ENCODE measurements at regions not wholly inside any gene's neighbourhood (a gene's known extent, or its start where the extent isn't known, plus 50 kb on each side); places are given as distances from the start of the nearest gene placed in this dataset.

- TF ChIP-seq ZNF501 (CRISPR knock-in tag; IDR thresholded peaks at IDR 0.05) (no peak), FOXO1 (CRISPR knock-in tag; IDR thresholded peaks at IDR 0.05) (no peak)
These were observed 189.4 kb upstream of the FBXO33 start (continued) for GRCh38 chr14:39621678-39622077.

- Histone ChIP-seq H3K4me3 (replicated peaks in 1 of 3; ENCODE audit: insufficient read depth in 1 of 3, low read depth in 2 of 3, low read length in 3 of 3) (no peak overlapping the region), H3K79me2 (ENCODE audit: insufficient read depth, low read length) (no peaks in the 10 kb centered on the region), H3K27me3 (ENCODE audit: control insufficient read depth in 1 of 2, insufficient read depth in 2 of 2, low read length in 2 of 2) (0 out of 5 replicates have a peak, but pooled peaks cover 0 to 2% of the 10 kb centered on the region in 2 experiments), H3K9ac (ENCODE audit: insufficient read depth, low read depth, low read length) (no peak overlapping the region), H3K9me3 (ENCODE audit: low read length) (no peaks in the 10 kb centered on the region), H4K20me1 (ENCODE audit: insufficient read depth, low read length) (no peaks in the 10 kb centered on the region), H2AFZ (ENCODE audit: low read length) (no peak overlapping the region), H3K4me2 (ENCODE audit: low read depth, low read length) (no peak overlapping the region), H3K27ac (ENCODE audit: extremely low read length, insufficient read depth, low read length) (no peak overlapping the region), H3K36me3 (replicated peaks in 1 of 2; ENCODE audit: control insufficient read depth in 1 of 2, insufficient read depth in 2 of 2, low read length in 2 of 2) (no peaks in the 10 kb centered on the region), H3K4me1 (ENCODE audit: insufficient read depth, low read length) (no peaks in the 10 kb centered on the region)
- FAIRE-seq: no peak
- no TSS peak for BruUV-seq (replicated peaks)
- POLR2A ChIA-PET: no interaction called here
- in situ Hi-C loops (cut with HindIII; ENCODE audit: extremely low pct_ligation_motif_present, low pct_unique_long_range_greater_than_20kb) (no loop called here), intact Hi-C loops (cut with micrococcal nuclease; ENCODE audit: unreplicated experiment) (no loop called here)
- CTCF ChIA-PET (ENCODE audit: low intra/inter-chr PET ratio, low total read pairs): no interaction called here
- DNase-seq (ENCODE audit: low spot score): no peak
- ATAC-seq: no peak
- WGBS (ENCODE audit: low lambda C conversion rate): 1% methylated on average over 2 of the region's 2 CpGs
- no peak for TF ChIP-seq MYC (CRISPR knock-in tag; IDR thresholded peaks at IDR 0.05; ENCODE audit: borderline replicate concordance)
- no peak for TF ChIP-seq ZNF12 (CRISPR knock-in tag; IDR thresholded peaks at IDR 0.05)
- TF ChIP-seq, protein P1, sequence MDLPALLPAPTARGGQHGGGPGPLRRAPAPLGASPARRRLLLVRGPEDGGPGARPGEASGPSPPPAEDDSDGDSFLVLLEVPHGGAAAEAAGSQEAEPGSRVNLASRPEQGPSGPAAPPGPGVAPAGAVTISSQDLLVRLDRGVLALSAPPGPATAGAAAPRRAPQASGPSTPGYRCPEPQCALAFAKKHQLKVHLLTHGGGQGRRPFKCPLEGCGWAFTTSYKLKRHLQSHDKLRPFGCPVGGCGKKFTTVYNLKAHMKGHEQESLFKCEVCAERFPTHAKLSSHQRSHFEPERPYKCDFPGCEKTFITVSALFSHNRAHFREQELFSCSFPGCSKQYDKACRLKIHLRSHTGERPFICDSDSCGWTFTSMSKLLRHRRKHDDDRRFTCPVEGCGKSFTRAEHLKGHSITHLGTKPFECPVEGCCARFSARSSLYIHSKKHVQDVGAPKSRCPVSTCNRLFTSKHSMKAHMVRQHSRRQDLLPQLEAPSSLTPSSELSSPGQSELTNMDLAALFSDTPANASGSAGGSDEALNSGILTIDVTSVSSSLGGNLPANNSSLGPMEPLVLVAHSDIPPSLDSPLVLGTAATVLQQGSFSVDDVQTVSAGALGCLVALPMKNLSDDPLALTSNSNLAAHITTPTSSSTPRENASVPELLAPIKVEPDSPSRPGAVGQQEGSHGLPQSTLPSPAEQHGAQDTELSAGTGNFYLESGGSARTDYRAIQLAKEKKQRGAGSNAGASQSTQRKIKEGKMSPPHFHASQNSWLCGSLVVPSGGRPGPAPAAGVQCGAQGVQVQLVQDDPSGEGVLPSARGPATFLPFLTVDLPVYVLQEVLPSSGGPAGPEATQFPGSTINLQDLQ (CRISPR knock-in tag; IDR thresholded peaks at IDR 0.05): no peak
- no peak for TF ChIP-seq ZNF800 (CRISPR knock-in tag; IDR thresholded peaks at IDR 0.05)
- no peak for TF ChIP-seq RORA (CRISPR knock-in tag; IDR thresholded peaks at IDR 0.05)
- TF ChIP-seq MATR3 (CRISPR knock-in tag; IDR thresholded peaks at IDR 0.05): no peak
- no peak for TF ChIP-seq ZNF3 (CRISPR knock-in tag; IDR thresholded peaks at IDR 0.05)
- no peak for TF ChIP-seq MAFG (CRISPR knock-in tag; IDR thresholded peaks at IDR 0.05)
- TF ChIP-seq XRCC5 (optimal IDR thresholded peaks at IDR 0.05; ENCODE audit: low read length): no peak
- no peak for TF ChIP-seq RFX1 (IDR thresholded peaks at IDR 0.05)
- no peak for TF ChIP-seq NFRKB (IDR thresholded peaks at IDR 0.05)
- TF ChIP-seq ZBTB20 (CRISPR knock-in tag; IDR thresholded peaks at IDR 0.05; ENCODE audit: borderline replicate concordance, low read depth): no peak
- TF ChIP-seq ZNF816 (CRISPR knock-in tag; IDR thresholded peaks at IDR 0.05; ENCODE audit: borderline replicate concordance): no peak
- no peak for TF ChIP-seq NFKBIZ (CRISPR knock-in tag; IDR thresholded peaks at IDR 0.05)
- no peak for TF ChIP-seq ZBTB46 (CRISPR knock-in tag; IDR thresholded peaks at IDR 0.05; ENCODE audit: borderline replicate concordance)
- no peak for TF ChIP-seq GATA4 (IDR thresholded peaks at IDR 0.05; ENCODE audit: borderline replicate concordance, low read depth)
These were observed 189.0 kb upstream of the FBXO33 start for GRCh38 chr14:39621223-39621622.

All from HepG2 (cell line).